DMS153 treated with DMSO at 0.1 percent for 48 hours (cell line): ENCODE measurements at regions not wholly inside any gene's neighbourhood (a gene's known extent, or its start where the extent isn't known, plus 50 kb on each side); places are given as distances from the start of the nearest gene placed in this dataset.

Experiments
- DNase-seq: peaks from one replicate; lab custom pipeline; 2025; ENCODE audit not compliant: unreplicated experiment; lab: John Stamatoyannopoulos, UW

- no peak for DNase-seq
Measured at GRCh38 chr4:138698641-138699040, 316.9 kb upstream of the NOCT start.

- DNase-seq = no peak
Measured at GRCh38 chr4:138697851-138698250, 317.7 kb upstream of the NOCT start.

- DNase-seq = no peak
Measured at GRCh38 chr4:138696771-138697170, 318.8 kb upstream of the NOCT start.

- DNase-seq = no peak
Measured at GRCh38 chr4:138696058-138696457, 319.5 kb upstream of the NOCT start.

GRCh38 chr4:138693526-138693925 lies 322.1 kb upstream of the NOCT start:
- DNase-seq = no peak

GRCh38 chr4:138692411-138692810 lies 323.2 kb upstream of the NOCT start:
- no peak for DNase-seq

- no peak for DNase-seq
Measured at GRCh38 chr4:138689593-138689992, 326.0 kb upstream of the NOCT start.

- no peak for DNase-seq
Measured at GRCh38 chr4:138689187-138689586, 326.4 kb upstream of the NOCT start.

- no peak for DNase-seq
Measured at GRCh38 chr4:138688408-138689085, 327.0 kb upstream of the NOCT start.

GRCh38 chr4:138686106-138686835 lies 329.3 kb upstream of the NOCT start:
- no peak for DNase-seq

- no peak for DNase-seq
Measured at GRCh38 chr4:138685316-138685715, 330.3 kb upstream of the NOCT start.

- DNase-seq = peak; percentile 77
Measured at GRCh38 chr4:138680989-138681604, 334.5 kb upstream of the NOCT start.

- DNase-seq = no peak
Measured at GRCh38 chr4:138680256-138680655, 335.3 kb upstream of the NOCT start.

- DNase-seq = no peak
Measured at GRCh38 chr4:138678985-138679746, 336.4 kb upstream of the NOCT start.

GRCh38 chr4:138677748-138678147 lies 337.8 kb upstream of the NOCT start:
- no peak for DNase-seq

- no peak for DNase-seq
Measured at GRCh38 chr4:138677212-138677611, 338.4 kb upstream of the NOCT start.

GRCh38 chr4:138675685-138676084 lies 339.9 kb upstream of the NOCT start:
- no peak for DNase-seq

GRCh38 chr4:138674209-138674608 lies 341.4 kb upstream of the NOCT start:
- DNase-seq = no peak

- DNase-seq = no peak
Measured at GRCh38 chr4:138673053-138673452, 342.5 kb upstream of the NOCT start.

- no peak for DNase-seq
Measured at GRCh38 chr4:138672393-138672976, 343.1 kb upstream of the NOCT start.

- no peak for DNase-seq
Measured at GRCh38 chr4:138671606-138672084, 343.9 kb upstream of the NOCT start.
